GM21529 (cell line): ENCODE measurements at regions not wholly inside any gene's neighbourhood (a gene's known extent, or its start where the extent isn't known, plus 50 kb on each side); places are given as distances from the start of the nearest gene placed in this dataset.

ENCODE experiments used
- ATAC-seq: cut with Tn5 transposase; IDR thresholded peaks from one replicate; pipeline ENCODE4 v1.9.1; 2021; ENCODE audit not compliant: unreplicated experiment

DNA sequence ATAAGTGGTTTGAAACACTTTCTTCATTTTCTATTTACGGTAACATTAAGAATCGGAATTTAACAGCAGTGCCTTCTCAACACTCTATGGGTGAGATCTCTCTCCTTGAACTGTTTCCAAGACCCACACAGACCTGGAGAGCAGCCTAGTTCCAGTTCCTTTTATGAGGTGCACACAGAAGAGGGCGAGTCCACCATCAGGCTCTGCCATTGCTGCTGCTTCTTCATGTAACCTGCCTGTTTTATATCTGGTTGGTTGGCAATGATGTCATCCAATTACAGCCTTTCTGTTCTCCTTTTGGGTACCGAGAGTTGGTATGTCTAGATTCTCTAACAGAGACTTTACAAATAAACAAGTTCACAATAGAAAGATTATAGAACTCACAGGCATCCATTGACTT is 225.7 kb downstream of the UTP18 start:
- no peak for ATAC-seq

DNA sequence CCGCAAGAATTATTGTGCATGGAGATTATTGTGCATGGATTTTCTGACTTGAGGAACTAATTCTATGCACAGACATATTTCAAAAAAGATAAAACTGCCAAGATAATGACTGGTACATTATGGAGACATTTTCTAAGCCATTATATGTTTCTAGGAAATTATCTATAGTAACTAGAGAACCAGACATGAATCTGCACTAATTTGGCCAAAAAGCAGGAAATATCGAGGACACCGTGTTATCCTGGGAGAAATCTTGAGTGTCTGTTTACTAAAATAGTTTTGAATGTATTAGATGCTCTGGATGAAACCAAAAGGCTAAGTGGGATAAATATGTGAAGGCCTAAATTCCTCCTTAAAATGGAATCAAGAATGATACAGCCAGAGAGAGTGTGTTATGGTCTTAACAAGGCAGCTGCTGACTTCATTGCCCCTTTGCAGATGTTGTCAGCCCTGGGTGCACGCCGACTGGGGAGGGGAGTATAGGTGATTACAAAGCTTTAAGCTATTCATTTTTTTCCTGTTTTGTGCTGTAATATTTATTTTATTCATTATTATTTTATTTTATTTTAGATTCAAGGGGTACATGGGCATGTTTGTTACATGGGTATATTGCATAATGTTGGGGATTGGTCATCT is 226.7 kb downstream of the UTP18 start:
- no peak for ATAC-seq

- ATAC-seq, result no peak
These were observed 227.6 kb downstream of the UTP18 start for GRCh38 chr17:51487947-51488346.

DNA sequence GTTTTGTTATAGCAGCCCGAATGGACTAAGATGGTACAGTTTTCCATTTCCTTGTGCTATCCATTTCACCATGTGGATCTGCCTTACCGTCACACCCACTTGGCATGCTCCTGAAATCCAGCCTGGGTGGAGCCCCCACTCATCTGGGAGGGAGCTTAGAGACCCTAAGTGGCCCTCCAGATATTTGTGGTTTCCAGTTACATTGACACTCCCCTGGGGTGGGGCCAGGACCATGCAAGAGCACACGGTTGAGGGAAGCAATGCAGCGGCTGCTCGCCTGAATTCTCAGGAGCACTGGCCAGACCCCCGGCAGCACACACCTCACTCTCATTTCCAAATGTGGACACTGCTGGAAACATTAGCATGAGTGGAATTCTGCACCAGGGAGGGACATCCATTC is 231.1 kb downstream of the UTP18 start:
- no peak for ATAC-seq

GRCh38 chr17:51493206-51493605 is 232.9 kb downstream of the UTP18 start:
- no peak for ATAC-seq

- no peak for ATAC-seq
These were observed 236.0 kb downstream of the UTP18 start for GRCh38 chr17:51496378-51496777.

- ATAC-seq, result no peak
These were observed 239.6 kb downstream of the UTP18 start for GRCh38 chr17:51499897-51500296.

GRCh38 chr17:51500454-51500853 is 240.1 kb downstream of the UTP18 start:
- no peak for ATAC-seq

DNA sequence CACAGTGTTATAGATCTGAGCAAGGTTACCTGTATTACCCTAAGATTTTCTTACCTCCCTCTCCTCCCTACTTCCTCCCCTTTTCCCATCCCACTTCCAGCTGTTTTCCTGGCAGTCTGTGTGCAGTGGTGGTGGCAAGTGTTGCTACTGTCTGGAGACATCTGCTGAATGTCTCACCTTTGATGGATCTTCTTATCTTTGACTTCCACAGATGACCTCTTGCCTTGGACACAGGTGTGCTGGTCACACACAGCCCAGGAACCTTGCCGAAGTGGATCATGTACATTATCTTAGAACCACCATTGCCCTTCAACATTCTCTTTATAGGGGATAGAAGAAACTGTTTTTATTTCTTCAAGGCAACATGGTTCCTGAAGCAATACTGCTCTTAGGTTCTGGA is 245.1 kb downstream of the UTP18 start:
- no peak for ATAC-seq

- no peak for ATAC-seq
These were observed 247.1 kb downstream of the UTP18 start for GRCh38 chr17:51507444-51507843.

- no peak for ATAC-seq
These were observed 247.7 kb downstream of the UTP18 start for GRCh38 chr17:51508048-51508447.

DNA sequence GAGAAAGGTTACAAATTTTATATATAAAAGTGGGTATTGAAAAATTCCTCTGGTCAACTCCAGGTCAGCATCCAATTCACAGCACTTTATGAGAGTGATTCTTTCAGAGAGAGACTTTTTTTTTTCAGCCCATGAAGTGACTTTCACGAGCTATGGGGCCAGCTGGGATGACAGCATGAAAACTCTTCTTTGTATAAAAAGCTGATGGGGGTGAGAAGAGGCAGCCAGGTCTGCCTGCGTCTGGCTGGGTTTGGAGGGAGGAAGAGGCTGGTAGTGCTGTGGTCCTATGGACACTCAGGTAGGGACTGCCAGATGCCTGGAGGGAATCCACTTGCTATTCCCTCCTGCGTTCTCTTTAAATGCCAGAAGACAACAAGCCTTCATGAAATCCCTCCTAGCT is 250.6 kb downstream of the UTP18 start:
- no peak for ATAC-seq

DNA sequence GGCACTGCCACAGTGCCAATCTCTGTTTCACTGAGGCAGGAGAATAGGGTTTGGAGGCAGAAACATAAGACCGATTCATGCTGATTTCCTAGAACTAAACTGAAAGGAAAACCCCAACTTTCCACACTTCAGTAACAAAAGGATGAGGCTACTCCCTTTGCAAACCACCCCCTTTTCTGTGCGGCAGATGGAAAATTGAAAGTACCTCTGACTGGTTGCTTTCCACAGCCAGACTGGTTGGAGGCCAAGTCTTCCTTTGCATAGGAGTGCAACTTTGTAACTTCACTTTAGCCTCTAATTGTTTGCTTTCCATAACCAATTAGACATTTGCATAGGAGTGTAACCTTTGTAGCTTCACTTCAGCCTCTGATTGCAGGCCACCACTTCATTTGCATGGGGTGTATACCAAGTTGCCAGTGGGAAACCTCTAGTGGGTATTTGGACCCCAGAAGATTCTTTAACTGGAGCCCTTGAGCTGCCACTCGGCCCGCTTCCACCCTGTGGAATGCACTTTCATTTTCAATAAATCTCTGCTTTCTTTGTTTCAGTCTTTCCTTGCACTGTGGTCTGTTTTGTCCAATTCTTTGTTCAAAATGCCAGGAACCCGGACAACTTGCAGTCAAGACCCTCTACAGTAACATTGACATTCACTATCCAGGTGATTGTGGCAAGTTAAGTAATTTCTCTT is 252.0 kb downstream of the UTP18 start:
- ATAC-seq, result no peak

DNA sequence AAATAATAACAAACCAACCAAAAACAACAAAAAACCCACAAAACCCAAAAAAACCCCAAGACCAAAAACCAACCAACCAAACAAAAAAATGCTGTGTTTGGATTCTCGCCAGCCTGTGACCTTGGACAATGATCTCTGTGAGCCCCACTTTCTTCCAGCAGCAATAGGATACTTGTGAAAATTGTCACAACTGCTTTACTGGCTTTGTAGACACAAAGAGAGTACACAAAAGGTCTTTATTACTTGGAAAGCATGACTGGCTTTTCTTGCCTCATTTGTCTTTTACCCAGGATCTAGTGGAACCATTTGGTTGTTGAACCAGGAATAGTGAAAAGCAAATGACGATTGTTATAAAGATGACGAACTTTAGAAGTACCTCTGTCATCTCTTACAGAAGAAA is 256.6 kb downstream of the UTP18 start:
- ATAC-seq, result no peak

GRCh38 chr17:51524524-51524923 is 264.2 kb downstream of the UTP18 start:
- ATAC-seq, result no peak

DNA sequence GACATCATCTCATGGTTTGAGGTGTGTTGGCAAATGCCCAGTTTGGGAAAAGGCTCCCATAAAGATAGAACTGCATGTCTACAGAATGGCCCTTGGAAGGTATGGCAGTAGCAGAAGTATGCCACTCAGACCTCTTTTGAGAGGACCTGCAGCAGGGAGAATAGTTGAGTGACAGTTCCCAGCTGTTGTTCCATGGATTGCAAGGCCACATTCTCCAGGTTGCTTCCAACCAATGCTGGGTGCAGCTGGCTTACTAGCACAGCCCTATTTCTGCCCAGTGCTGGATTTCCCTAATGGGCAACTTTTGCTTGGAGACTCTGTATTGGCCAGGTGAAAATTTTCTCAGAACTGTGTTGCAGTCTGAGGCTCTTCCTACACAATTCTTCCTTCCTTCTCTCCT is 266.2 kb downstream of the UTP18 start:
- no peak for ATAC-seq

GRCh38 chr17:51527225-51527982 is 267.1 kb downstream of the UTP18 start:
- ATAC-seq, result no peak

- no peak for ATAC-seq
These were observed 267.8 kb downstream of the UTP18 start for GRCh38 chr17:51528111-51528510.

DNA sequence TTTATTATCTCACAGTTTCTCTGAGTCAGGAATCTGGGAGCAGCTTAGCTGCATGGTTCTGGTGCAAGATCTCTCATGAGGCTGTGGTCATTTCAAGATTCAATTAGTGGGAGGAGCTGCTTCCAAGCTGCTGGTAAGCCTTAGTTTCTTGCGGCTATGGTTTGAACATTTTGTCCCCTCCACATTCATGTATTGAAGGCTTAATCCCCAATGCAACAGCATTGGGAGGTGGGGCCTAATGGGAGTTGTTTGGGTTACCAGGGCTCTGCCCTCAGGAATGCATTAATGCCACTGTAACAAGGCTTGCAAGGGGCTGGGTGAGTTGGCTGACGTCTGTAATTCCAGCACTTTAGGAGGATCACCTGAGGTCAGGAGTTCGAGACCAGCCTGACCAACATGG is 272.9 kb downstream of the UTP18 start:
- no peak for ATAC-seq

DNA sequence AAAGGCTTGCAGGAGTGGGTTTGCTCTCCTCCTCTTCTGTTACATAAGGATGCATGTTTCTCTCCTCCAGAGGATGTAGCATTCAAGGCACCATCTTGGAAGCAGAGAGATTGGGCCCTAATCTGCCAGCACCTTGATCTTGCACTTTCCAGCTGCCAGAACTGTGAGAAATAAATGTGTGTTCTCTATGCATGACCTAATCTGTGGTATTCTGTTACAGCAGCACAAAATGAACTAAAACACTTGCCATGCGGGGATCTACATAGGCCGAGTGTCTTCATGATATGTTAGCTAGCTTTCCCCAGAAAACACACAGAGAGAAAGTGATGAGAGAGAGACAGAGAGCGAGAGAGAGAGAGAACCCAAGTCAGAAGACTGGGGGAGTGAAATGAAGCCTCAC is 273.5 kb downstream of the UTP18 start:
- ATAC-seq, result no peak

DNA sequence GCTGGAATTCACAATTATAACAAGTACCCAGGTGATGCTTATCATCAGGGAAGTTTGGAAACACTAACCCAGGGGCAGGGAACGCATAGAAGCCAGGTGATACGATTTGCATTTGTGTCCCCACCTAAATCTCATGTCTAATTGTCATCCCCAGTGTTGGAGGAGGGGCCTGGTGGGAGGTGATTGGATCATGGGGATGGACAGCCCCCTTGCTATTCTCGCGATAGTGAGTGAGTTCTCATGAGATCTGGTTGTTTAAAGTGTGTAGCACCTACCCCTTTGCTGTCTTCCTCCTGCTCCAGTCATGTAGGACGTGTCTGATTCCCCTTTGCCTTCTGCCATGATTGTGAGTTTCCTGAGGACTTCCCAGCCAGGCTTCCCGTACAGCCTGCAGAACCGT is 276.3 kb downstream of the UTP18 start:
- no peak for ATAC-seq

DNA sequence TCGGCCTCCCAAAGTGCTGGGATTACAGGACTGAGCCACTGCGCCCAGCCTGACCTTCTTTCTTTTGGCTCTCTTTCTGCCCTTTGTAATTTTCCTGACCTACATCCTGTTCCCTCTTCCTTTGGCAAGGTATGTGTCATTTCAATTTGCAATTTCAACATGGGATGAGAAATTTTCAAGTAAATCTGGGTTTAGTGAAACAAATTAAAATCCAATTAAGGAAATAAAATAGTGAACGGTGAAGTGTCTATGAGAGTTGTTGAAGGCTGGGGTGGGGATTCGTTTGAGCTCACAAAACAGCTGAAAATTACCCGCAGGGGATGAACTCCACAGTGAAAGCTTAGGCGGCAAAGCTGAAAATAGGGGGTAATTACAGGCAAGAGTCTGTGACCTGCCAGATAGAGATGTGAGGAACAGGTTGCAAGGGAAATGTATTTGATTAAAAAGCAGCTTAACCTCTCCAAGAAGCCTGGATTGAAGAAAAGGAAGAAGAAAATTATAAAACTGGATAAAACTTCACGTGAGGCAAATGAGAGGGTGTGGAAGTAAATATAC is 277.7 kb downstream of the UTP18 start:
- ATAC-seq, result no peak
